OCI-LY3 (cell line): ENCODE measurements at regions not wholly inside any gene's neighbourhood (a gene's known extent, or its start where the extent isn't known, plus 50 kb on each side); places are given as distances from the start of the nearest gene placed in this dataset.
"Not testable (repeated sequence)": the region's sequence is repeated elsewhere in the genome, so short reads cannot be mapped to it uniquely, and the experiment has no call there.

Experiments
- CTCF ChIP-seq: fragments of 200-600, 300-600 bp; sonication (generic); IDR thresholded peaks from 2 replicates; pipeline ENCODE4 v1.5.1; 2014; ENCODE audit warnings: antibody characterized with exemption, low read length, low read depth
- EZH2phosphoT487 ChIP-seq: fragments of 200-600 bp; shearing (Covaris generic); IDR thresholded peaks from 2 replicates; pipeline ENCODE4 v1.6.1; 2018; ENCODE audit warnings: antibody characterized with exemption, mixed run types, low read depth

DNA sequence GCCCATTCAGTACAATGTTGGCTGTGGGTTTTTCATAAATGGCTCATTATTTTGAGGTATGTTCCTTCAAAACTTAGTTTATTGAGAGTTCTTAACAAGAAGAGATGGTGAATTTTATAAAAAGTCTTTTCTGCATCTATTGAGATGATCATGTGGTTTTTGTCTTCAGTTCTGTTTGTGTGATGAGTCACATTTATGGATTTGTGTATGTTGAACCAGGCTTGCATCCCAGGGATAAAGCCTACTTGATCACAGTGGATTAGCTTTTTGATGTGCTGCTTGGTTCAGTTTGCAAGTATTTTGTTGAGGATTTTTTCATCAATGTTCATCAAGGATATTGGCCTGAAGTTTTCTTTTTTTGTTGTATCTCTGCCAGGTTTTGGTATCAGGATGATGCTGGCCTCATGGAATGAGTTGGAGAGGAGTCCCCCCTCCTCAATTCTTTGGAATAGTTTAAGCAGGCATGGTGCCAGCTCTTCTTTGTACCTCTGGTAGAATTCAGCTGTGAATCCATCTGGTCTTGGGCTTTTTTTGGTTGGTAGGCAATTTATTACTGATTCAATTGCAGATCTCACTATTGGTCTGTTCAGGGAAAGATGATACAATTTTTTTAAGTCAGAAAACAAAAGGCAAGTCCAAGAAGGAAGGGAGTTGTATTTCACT, 136.4 kb downstream of the ARL4C start:
- TF ChIP-seq CTCF, EZH2phosphoT487: not testable (repeated sequence)
